PC-3 (cell line): ENCODE measurements at regions not wholly inside any gene's neighbourhood (a gene's known extent, or its start where the extent isn't known, plus 50 kb on each side); places are given as distances from the start of the nearest gene placed in this dataset.

Experiments used
- ATAC-seq: fragments of 200-7000 bp; cut with Tn5 transposase; 2 replicates; pipeline ENCODE4 v1.9.1; 2020; ENCODE audit warnings: mild to moderate bottlenecking, moderate library complexity
- BruUV-seq: library from RNA; stranded (reverse); fragments of 400-500 nt; replicated peaks from 2 replicates; lab custom pipeline; 2021; lab: Mats Ljungman, UMichigan
- CTCF ChIA-PET: fragments of 300-600 bp; sonication (Branson Sonifier 250); formaldehyde crosslinking; loops from one replicate; lab custom pipeline; 2022; ENCODE audit warnings: antibody characterized with exemption; lab: Charles Lee
- POLR2A ChIA-PET: fragments of 300-600 bp; sonication (Branson Sonifier 250); formaldehyde crosslinking; loops from one replicate; lab custom pipeline; 2022; ENCODE audit warnings: antibody characterized with exemption; ENCODE audit not compliant: unreplicated experiment; lab: Charles Lee
- DNase-seq: peaks from one replicate; pipeline ENCODE4 v3.0.0-alpha.2; 2015
- H2AFZ ChIP-seq: fragments of 300-600 bp; sonication (generic); 2 replicates; pipeline ENCODE4 v1.6.0; 2016; ENCODE audit warnings: antibody characterized with exemption, low read length
- H3F3A ChIP-seq: fragments of 300-600 bp; sonication (generic); one replicate; pipeline ENCODE4 v1.6.0; 2017; ENCODE audit warnings: antibody characterized with exemption, low read length, control low read depth, mild to moderate bottlenecking; ENCODE audit not compliant: unreplicated experiment
- H3K27ac ChIP-seq: fragments of 300-600 bp; sonication (generic); 2 replicates; pipeline ENCODE4 v1.5.1; 2016; ENCODE audit warnings: mild to moderate bottlenecking, low read length
- H3K27me3 ChIP-seq: fragments of 300-600 bp; sonication (generic); 2 replicates; pipeline ENCODE4 v1.6.1; 2016; ENCODE audit warnings: low read length, mixed read lengths
- H3K36me3 ChIP-seq: fragments of 300-600 bp; sonication (generic); 2 replicates; pipeline ENCODE4 v1.6.1; 2016; ENCODE audit warnings: low read depth, mixed run types, low read length, mixed read lengths
- H3K4me1 ChIP-seq: fragments of 300-600 bp; sonication (generic); 2 replicates; pipeline ENCODE4 v1.5.1; 2016; ENCODE audit warnings: low read length; ENCODE audit not compliant: insufficient read depth
- H3K4me2 ChIP-seq: fragments of 300-600 bp; sonication (generic); 2 replicates; pipeline ENCODE4 v1.6.0; 2016; ENCODE audit warnings: low read length
- H3K4me3 ChIP-seq: fragments of 300-600 bp; sonication (generic); 2 replicates; pipeline ENCODE4 v1.5.1; 2016; ENCODE audit warnings: mild to moderate bottlenecking, low read length, mixed read lengths
- H3K79me2 ChIP-seq: fragments of 300-600 bp; sonication (generic); 2 replicates; pipeline ENCODE4 v1.6.1; 2017; ENCODE audit warnings: low read length, mixed read lengths
- H3K9ac ChIP-seq: fragments of 300-600 bp; sonication (generic); 2 replicates; pipeline ENCODE4 v1.6.0; 2016; ENCODE audit warnings: mild to moderate bottlenecking, low read length
- H3K9me2 ChIP-seq: fragments of 300-600 bp; sonication (generic); replicated peaks from 2 replicates; pipeline ENCODE4 v1.6.1; 2016; ENCODE audit warnings: mixed run types, low read length, mixed read lengths
- H3K9me3 ChIP-seq: fragments of 300-600 bp; sonication (generic); 2 replicates; pipeline ENCODE4 v1.6.1; 2016; ENCODE audit warnings: low read length, mixed read lengths
- H4K20me1 ChIP-seq: fragments of 300-600 bp; sonication (generic); 2 replicates; pipeline ENCODE4 v1.6.1; 2016; ENCODE audit warnings: low read length, mixed read lengths
- CTCF ChIP-seq: fragments of 300-600 bp; sonication (generic); conservative IDR thresholded peaks from 2 replicates; pipeline ENCODE4 v1.5.1; 2017; ENCODE audit warnings: antibody characterized with exemption, low read depth, mild to moderate bottlenecking, low read length
- EZH2 ChIP-seq: fragments of 300-600 bp; sonication (generic); IDR thresholded peaks from one replicate; pipeline ENCODE4 v1.6.1; 2017; ENCODE audit warnings: antibody characterized with exemption, mild to moderate bottlenecking, low read length; ENCODE audit not compliant: unreplicated experiment
- EZH2phosphoT487 ChIP-seq: fragments of 300-600 bp; sonication (generic); IDR thresholded peaks from 2 replicates; pipeline ENCODE4 v1.6.1; 2018; ENCODE audit warnings: mild to moderate bottlenecking, antibody characterized with exemption, low read length, borderline replicate concordance
- intact Hi-C: fragments of 100-400 bp; cut with micrococcal nuclease; formaldehyde crosslinking; loops from 2 replicates; pipeline ENCODE4 v1.9.0; 2023

- ChIA-PET POLR2A (no interaction called here), CTCF (no interaction called here)
- H3K4me2 ChIP-seq = no peak overlapping the region
- H3K9ac ChIP-seq = no peak overlapping the region
- no TSS peak for BruUV-seq
- H3K79me2 ChIP-seq = no peaks in the 10 kb centered on the region
- no peaks in the 10 kb centered on the region for H4K20me1 ChIP-seq
- no peak overlapping the region for H3K4me3 ChIP-seq
- ATAC-seq (no peak), DNase-seq (no peak)
- no peak overlapping the region for H3K27ac ChIP-seq
- no peaks in the 10 kb centered on the region for H3K9me3 ChIP-seq
- no peaks in the 10 kb centered on the region for H3K4me1 ChIP-seq
- H3K9me2 ChIP-seq = no peaks in the 10 kb centered on the region
- TF ChIP-seq EZH2phosphoT487 (no peak), EZH2 (no peak), CTCF (no peak)
- H2AFZ ChIP-seq = no peak overlapping the region
- H3K36me3 ChIP-seq = no peaks in the 10 kb centered on the region
- H3K27me3 ChIP-seq = no peaks in the 10 kb centered on the region
- H3F3A ChIP-seq = no peaks in the 10 kb centered on the region
- intact Hi-C loops = no loop called here
These were observed 123.6 kb downstream of the ADAMTS15 start for GRCh38 chr11:130571947-130572584.

- Histone ChIP-seq H2AFZ (no peak overlapping the region), H3K27ac (no peak overlapping the region), H4K20me1 (no peaks in the 10 kb centered on the region), H3K9me2 (no peaks in the 10 kb centered on the region), H3K9me3 (no peaks in the 10 kb centered on the region), H3K4me2 (no peak overlapping the region), H3K4me3 (no peak overlapping the region), H3K4me1 (no peaks in the 10 kb centered on the region), H3K36me3 (no peaks in the 10 kb centered on the region), H3K27me3 (no peaks in the 10 kb centered on the region), H3K79me2 (no peaks in the 10 kb centered on the region), H3K9ac (no peak overlapping the region), H3F3A (no peaks in the 10 kb centered on the region)
- intact Hi-C loops = no loop called here
- no peak for TF ChIP-seq EZH2phosphoT487
- TF ChIP-seq EZH2 = no peak
- no peak for TF ChIP-seq CTCF
- no TSS peak for BruUV-seq
- POLR2A ChIA-PET = no interaction called here
- DNase-seq = no peak
- ATAC-seq = no peak
- CTCF ChIA-PET = no interaction called here
These were observed 125.3 kb downstream of the ADAMTS15 start for GRCh38 chr11:130573767-130574166.

GRCh38 chr11:130574740-130575139, 126.3 kb downstream of the ADAMTS15 start:
- no peaks in the 10 kb centered on the region for H3K27me3 ChIP-seq
- no peaks in the 10 kb centered on the region for H3K9me2 ChIP-seq
- BruUV-seq = no TSS peak
- TF ChIP-seq CTCF (no peak), EZH2 (no peak), EZH2phosphoT487 (no peak)
- no peaks in the 10 kb centered on the region for H4K20me1 ChIP-seq
- peaks cover 2% of the 10 kb centered on the region for H3K4me1 ChIP-seq
- H3F3A ChIP-seq = no peaks in the 10 kb centered on the region
- no peaks in the 10 kb centered on the region for H3K9me3 ChIP-seq
- DNase-seq (no peak), ATAC-seq (no peak)
- no peak overlapping the region for H3K9ac ChIP-seq
- H3K36me3 ChIP-seq = no peaks in the 10 kb centered on the region
- ChIA-PET POLR2A (no interaction called here), CTCF (no interaction called here)
- no peaks in the 10 kb centered on the region for H3K79me2 ChIP-seq
- H3K4me3 ChIP-seq = no peak overlapping the region
- H3K27ac ChIP-seq = no peak overlapping the region
- intact Hi-C loops = no loop called here
- no peak overlapping the region for H2AFZ ChIP-seq
- H3K4me2 ChIP-seq = no peak overlapping the region
